SJSA1 (cell line): ENCODE measurements at regions not wholly inside any gene's neighbourhood (a gene's known extent, or its start where the extent isn't known, plus 50 kb on each side); places are given as distances from the start of the nearest gene placed in this dataset.
"Not testable (repeated sequence)": the region's sequence is repeated elsewhere in the genome, so short reads cannot be mapped to it uniquely, and the experiment has no call there.

ENCODE experiments used
- DNase-seq, 2 experiments: peaks; one replicate each; pipeline ENCODE4 v3.0.0-alpha.2; 2015 to 2020; ENCODE audit warnings: low spot score in 2 of 2, low read depth in 1 of 2
- H3K27ac ChIP-seq: fragments of 250-450 bp; sonication (Bioruptor Pico); 2 replicates; pipeline ENCODE4 v1.5.1; 2020; ENCODE audit warnings: mild to moderate bottlenecking, moderate library complexity
- H3K27me3 ChIP-seq: fragments of 250-450 bp; sonication (Bioruptor Pico); replicated peaks from 2 replicates; pipeline ENCODE4 v1.5.1; 2020; ENCODE audit warnings: mild to moderate bottlenecking, moderate library complexity
- H3K36me3 ChIP-seq: fragments of 250-450 bp; sonication (Bioruptor Pico); 2 replicates; pipeline ENCODE4 v1.5.1; 2020; ENCODE audit warnings: mild to moderate bottlenecking
- H3K4me1 ChIP-seq: fragments of 250-450 bp; sonication (Bioruptor Pico); replicated peaks from 2 replicates; pipeline ENCODE4 v1.6.1; 2021; ENCODE audit warnings: mild to moderate bottlenecking
- H3K4me3 ChIP-seq: fragments of 250-450 bp; sonication (Bioruptor Pico); 2 replicates; pipeline ENCODE4 v1.5.1; 2020; ENCODE audit warnings: mild to moderate bottlenecking
- H3K9me3 ChIP-seq: fragments of 250-450 bp; sonication (Bioruptor Pico); replicated peaks from 2 replicates; pipeline ENCODE4 v1.5.1; 2020; ENCODE audit warnings: mild to moderate bottlenecking

- Histone ChIP-seq H3K4me1 (no peaks in the 10 kb centered on the region), H3K27ac (no peak overlapping the region), H3K9me3 (no peaks in the 10 kb centered on the region), H3K27me3 (no peaks in the 10 kb centered on the region), H3K36me3 (no peaks in the 10 kb centered on the region), H3K4me3 (no peak overlapping the region)
- DNase-seq: no peak
Measured at GRCh38 chr14:105911006-105911847, 384.8 kb downstream of the TMEM121 start.

- H3K27ac ChIP-seq, DNase-seq, H3K4me3 ChIP-seq, H3K36me3 ChIP-seq, H3K4me1 ChIP-seq, H3K9me3 ChIP-seq, H3K27me3 ChIP-seq: not testable (repeated sequence)
Measured at GRCh38 chr14:105911848-105912292, 385.5 kb downstream of the TMEM121 start.

GRCh38 chr14:105912641-105913180, 386.3 kb downstream of the TMEM121 start:
- no peaks in the 10 kb centered on the region for H3K9me3 ChIP-seq
- no peaks in the 10 kb centered on the region for H3K27me3 ChIP-seq
- H3K4me1 ChIP-seq: no peaks in the 10 kb centered on the region
- DNase-seq: no peak
- no peak overlapping the region for H3K27ac ChIP-seq
- no peaks in the 10 kb centered on the region for H3K36me3 ChIP-seq
- H3K4me3 ChIP-seq: no peak overlapping the region

- Histone ChIP-seq H3K36me3 (no peaks in the 10 kb centered on the region), H3K27ac (no peak overlapping the region), H3K27me3 (no peaks in the 10 kb centered on the region), H3K4me3 (no peak overlapping the region), H3K9me3 (no peaks in the 10 kb centered on the region), H3K4me1 (no peaks in the 10 kb centered on the region)
- no peak for DNase-seq
Measured at GRCh38 chr14:105913221-105913620, 386.8 kb downstream of the TMEM121 start.

- Histone ChIP-seq H3K9me3 (no peaks in the 10 kb centered on the region), H3K27ac (no peak overlapping the region), H3K4me3 (no peak overlapping the region), H3K4me1 (no peaks in the 10 kb centered on the region), H3K27me3 (no peaks in the 10 kb centered on the region), H3K36me3 (no peaks in the 10 kb centered on the region)
- no peak for DNase-seq
Measured at GRCh38 chr14:105913861-105914260, 387.5 kb downstream of the TMEM121 start.

- not testable (repeated sequence) for H3K36me3 ChIP-seq, H3K4me1 ChIP-seq, DNase-seq, H3K9me3 ChIP-seq, H3K27ac ChIP-seq, H3K27me3 ChIP-seq, H3K4me3 ChIP-seq
Measured at GRCh38 chr14:105914281-105914680, 387.9 kb downstream of the TMEM121 start.

GRCh38 chr14:105914738-105915385, 388.5 kb downstream of the TMEM121 start:
- Histone ChIP-seq H3K27me3 (no peaks in the 10 kb centered on the region), H3K4me1 (no peaks in the 10 kb centered on the region), H3K36me3 (no peaks in the 10 kb centered on the region), H3K9me3 (no peaks in the 10 kb centered on the region), H3K27ac (no peak overlapping the region), H3K4me3 (no peak overlapping the region)
- DNase-seq: no peak

- not testable (repeated sequence) for H3K27ac ChIP-seq, DNase-seq
Measured at GRCh38 chr14:105915546-105915945, 389.2 kb downstream of the TMEM121 start.

GRCh38 chr14:105917136-105917932, 391.0 kb downstream of the TMEM121 start:
- not testable (repeated sequence) for H3K9me3 ChIP-seq, H3K27me3 ChIP-seq, H3K4me3 ChIP-seq, H3K27ac ChIP-seq, H3K4me1 ChIP-seq, DNase-seq, H3K36me3 ChIP-seq

More at GRCh38 chr14:105915546-105915945, 389.2 kb downstream of the TMEM121 start:
- not testable (repeated sequence) for H3K27me3 ChIP-seq, H3K4me1 ChIP-seq, H3K9me3 ChIP-seq, H3K36me3 ChIP-seq, H3K4me3 ChIP-seq

- Histone ChIP-seq H3K36me3 (no peaks in the 10 kb centered on the region), H3K9me3 (no peaks in the 10 kb centered on the region)
Measured at GRCh38 chr14:105917933-105918436, 391.6 kb downstream of the TMEM121 start.

GRCh38 chr14:105918496-105919262, 392.3 kb downstream of the TMEM121 start:
- Histone ChIP-seq H3K27ac (no peak overlapping the region), H3K36me3 (no peaks in the 10 kb centered on the region), H3K4me1 (no peaks in the 10 kb centered on the region), H3K27me3 (no peaks in the 10 kb centered on the region), H3K9me3 (no peaks in the 10 kb centered on the region), H3K4me3 (no peak overlapping the region)
- no peak for DNase-seq

More at GRCh38 chr14:105917933-105918436, 391.6 kb downstream of the TMEM121 start:
- Histone ChIP-seq H3K4me3 (no peak overlapping the region), H3K4me1 (no peaks in the 10 kb centered on the region), H3K27me3 (no peaks in the 10 kb centered on the region), H3K27ac (no peak overlapping the region)
- DNase-seq: no peak

- Histone ChIP-seq H3K36me3 (no peaks in the 10 kb centered on the region), H3K27ac (no peak overlapping the region), H3K4me1 (no peaks in the 10 kb centered on the region), H3K9me3 (no peaks in the 10 kb centered on the region), H3K27me3 (no peaks in the 10 kb centered on the region), H3K4me3 (no peak overlapping the region)
- no peak for DNase-seq
Measured at GRCh38 chr14:105919458-105920150, 393.2 kb downstream of the TMEM121 start.
